Right cardiac atrium (tissue), 5 donors: ENCODE measurements at regions not wholly inside any gene's neighbourhood (a gene's known extent, or its start where the extent isn't known, plus 50 kb on each side); places are given as distances from the start of the nearest gene placed in this dataset.
"Not testable (repeated sequence)": the region's sequence is repeated elsewhere in the genome, so short reads cannot be mapped to it uniquely, and the experiment has no call there.

Experiments
- ATAC-seq, 2 donors: fragments of 200-7000 bp; cut with Tn5 transposase; one replicate each; pipeline versions ENCODE4 v1.8.0 to v1.9.1; 2020; ENCODE audit warnings: moderate library complexity in 2 of 2, mild to moderate bottlenecking in 1 of 2
- DNase-seq, 3 donors: peaks; one replicate each; pipeline ENCODE4 v3.0.0-alpha.2; 2020
- H3K27ac ChIP-seq: one replicate; pipeline ENCODE4 v1.5.1; 2013; ENCODE audit warnings: mild to moderate bottlenecking, low read length, control low read depth, moderate library complexity
- H3K27me3 ChIP-seq: one replicate; pipeline ENCODE4 v1.6.1; 2013; ENCODE audit not compliant: control insufficient read depth, insufficient read depth
- H3K4me1 ChIP-seq: one replicate; pipeline ENCODE4 v1.6.1; 2013; ENCODE audit warnings: low read length; ENCODE audit not compliant: control insufficient read depth, insufficient read depth
- H3K4me3 ChIP-seq: one replicate; pipeline ENCODE4 v1.5.1; 2013; ENCODE audit warnings: low read length, control low read depth
- H3K9me3 ChIP-seq: one replicate; pipeline ENCODE4 v1.6.1; 2013; ENCODE audit warnings: low read length; ENCODE audit not compliant: control insufficient read depth
- WGBS: extraction: QIAGEN DNeasy Blood & Tissue Kit; methylation state at CpG from one replicate; pipeline ENCODE4 v1.1.7; 2013; 5-methylcytosine and 5-hydroxymethylcytosine counted together
- intact Hi-C, 4 donors: fragments of 100-400 bp; cut with DNase I; formaldehyde crosslinking; loops; one replicate each; pipeline versions ENCODE4 v1.11.0 to v1.14.0; 2022 to 2023
- donor health status: healthy with polysubstance abuse.
- donor health status: DM: no; HTN: yes; CAD: no.
- donor health status: DM: no; HTN: no; CAD: no.
- donor health status: DM: no; HTN: yes; CAD: no; lungs with severe emphysema.
- donor health status: DM: yes; HTN: yes; CAD: no.

- H3K9me3 ChIP-seq, result no peaks in the 10 kb centered on the region
- DNase-seq (no peak), ATAC-seq (no peak)
- intact Hi-C loops, result no loop called here
- H3K27ac ChIP-seq, result no peak overlapping the region
- H3K27me3 ChIP-seq, result no peaks in the 10 kb centered on the region
- 58% methylated on average over 6 of the region's 6 CpGs for WGBS
- no peak overlapping the region for H3K4me3 ChIP-seq
- no peaks in the 10 kb centered on the region for H3K4me1 ChIP-seq
Observed at GRCh38 chr1:38777464-38777957, 82.1 kb downstream of the RRAGC start.

DNA sequence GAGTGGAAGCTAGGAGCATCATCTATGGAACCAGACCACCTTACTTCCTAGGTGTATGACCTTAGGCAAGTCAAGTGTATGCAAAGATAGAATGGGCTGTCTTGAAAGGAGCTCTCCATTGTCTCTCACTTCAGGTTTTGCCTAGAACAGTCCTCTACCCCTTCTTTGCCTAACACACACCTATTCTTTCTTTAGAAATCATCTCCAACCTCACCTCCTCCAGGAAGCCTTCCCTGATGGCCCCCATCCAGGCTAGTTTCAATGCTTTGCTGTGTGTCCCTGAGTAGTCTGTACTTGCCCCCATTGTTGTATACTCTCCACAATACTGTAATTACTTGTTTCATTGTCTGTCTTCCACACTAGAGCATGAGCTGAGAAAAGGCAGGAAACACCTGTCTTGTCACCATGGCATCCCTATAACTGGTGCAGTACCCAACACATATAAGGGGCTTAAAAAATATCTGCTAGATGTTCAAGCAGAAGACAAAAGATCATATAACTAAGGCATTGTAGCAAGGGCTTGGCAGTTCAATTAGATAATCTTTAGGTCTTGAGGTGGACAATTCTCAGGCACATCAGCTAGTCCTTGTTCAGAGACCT is 83.0 kb downstream of the RRAGC start:
- DNase-seq (no peak), ATAC-seq (no peak)
- Histone ChIP-seq H3K9me3 (no peaks in the 10 kb centered on the region), H3K4me3 (no peak overlapping the region), H3K4me1 (no peaks in the 10 kb centered on the region), H3K27ac (no peak overlapping the region), H3K27me3 (no peaks in the 10 kb centered on the region)
- intact Hi-C loops, result no loop called here

DNA sequence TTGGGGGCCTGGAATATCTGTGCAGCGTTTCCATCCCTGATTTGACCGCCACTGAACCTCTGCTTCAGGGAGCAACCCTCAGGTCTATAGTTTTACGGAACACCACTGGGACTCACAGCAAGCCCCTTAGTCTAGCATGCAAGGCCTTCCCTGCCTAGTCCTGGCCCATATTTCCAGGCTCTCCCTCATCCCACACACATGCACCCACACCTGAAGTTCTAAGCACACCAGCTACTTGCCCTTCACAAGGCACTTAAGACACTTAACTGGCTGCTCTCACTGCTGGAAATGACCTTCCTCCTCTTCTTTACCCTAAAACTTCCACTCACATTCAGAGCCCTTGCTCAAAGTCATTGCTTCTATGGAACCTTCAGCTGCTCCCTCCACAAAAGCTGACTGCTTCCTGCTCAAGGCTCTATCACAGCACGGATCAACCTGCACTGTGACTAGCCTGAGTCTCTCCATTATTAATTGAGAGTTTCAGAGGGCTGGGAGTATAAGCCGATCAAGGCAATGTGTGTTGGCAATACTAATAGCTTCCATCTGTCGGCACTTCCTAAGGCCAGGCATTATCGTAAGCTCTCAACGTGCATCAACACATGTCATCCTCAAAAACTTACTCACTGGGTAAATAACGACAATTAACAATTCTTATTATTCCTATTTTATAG is 84.3 kb downstream of the RRAGC start:
- H3K4me3 ChIP-seq, result no peak overlapping the region
- intact Hi-C loops, result no loop called here
- no peaks in the 10 kb centered on the region for H3K9me3 ChIP-seq
- DNase-seq (no peak), ATAC-seq (no peak)
- H3K27ac ChIP-seq, result no peak overlapping the region
- WGBS, result 85% methylated on average over 9 of the region's 9 CpGs
- no peaks in the 10 kb centered on the region for H3K27me3 ChIP-seq
- H3K4me1 ChIP-seq, result no peaks in the 10 kb centered on the region

DNA sequence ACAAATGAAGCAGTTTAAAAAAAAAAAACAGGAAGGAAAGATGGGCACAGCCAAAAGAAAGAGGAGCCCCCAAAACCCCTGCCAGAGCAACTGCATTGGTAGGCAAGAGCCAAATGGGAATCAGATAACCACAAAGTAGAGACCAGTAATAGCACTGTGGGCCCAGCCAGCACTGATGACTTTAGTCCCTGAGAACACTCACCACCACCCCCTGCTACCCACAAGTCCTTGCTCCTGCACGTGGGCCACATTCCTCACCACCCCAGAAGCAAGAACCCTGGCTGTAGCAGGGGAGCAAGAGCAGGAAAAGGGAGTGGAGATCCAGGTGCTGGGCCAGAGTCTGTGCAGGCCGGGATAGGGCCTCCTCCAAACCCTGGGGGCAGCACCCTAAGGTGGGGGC is 86.1 kb downstream of the RRAGC start:
- Histone ChIP-seq H3K4me3 (no peak overlapping the region), H3K27me3 (no peaks in the 10 kb centered on the region), H3K4me1 (no peaks in the 10 kb centered on the region), H3K9me3 (no peaks in the 10 kb centered on the region), H3K27ac (no peak overlapping the region)
- DNase-seq, result no peak
- 57% methylated on average over 2 of the region's 2 CpGs for WGBS
- intact Hi-C loops, result no loop called here
- ATAC-seq, result no peak

DNA sequence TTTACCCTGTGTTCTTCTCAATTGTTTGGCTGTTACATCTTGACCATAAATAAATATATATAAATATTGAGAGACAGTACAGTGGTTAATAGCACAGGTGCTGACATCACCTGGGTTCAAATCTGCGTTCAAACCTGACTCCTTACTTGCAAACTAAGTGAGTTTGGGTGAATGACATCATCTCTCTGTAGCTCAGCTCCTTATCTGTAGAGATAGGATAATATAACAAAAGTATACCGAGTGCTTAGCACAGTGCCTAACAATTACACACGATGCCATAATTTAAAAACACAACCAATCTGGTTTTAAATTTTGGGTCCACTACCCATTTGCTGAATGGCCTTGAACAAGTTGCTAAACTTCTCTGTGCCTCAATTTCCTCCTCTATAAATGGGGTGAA is 86.6 kb downstream of the RRAGC start:
- H3K4me1 ChIP-seq, result no peaks in the 10 kb centered on the region
- H3K4me3 ChIP-seq, result no peak overlapping the region
- intact Hi-C loops, result no loop called here
- no peak overlapping the region for H3K27ac ChIP-seq
- ATAC-seq, result no peak
- DNase-seq, result no peak
- H3K27me3 ChIP-seq, result no peaks in the 10 kb centered on the region
- no peaks in the 10 kb centered on the region for H3K9me3 ChIP-seq
- WGBS, result 47% methylated on average over 3 of the region's 3 CpGs

DNA sequence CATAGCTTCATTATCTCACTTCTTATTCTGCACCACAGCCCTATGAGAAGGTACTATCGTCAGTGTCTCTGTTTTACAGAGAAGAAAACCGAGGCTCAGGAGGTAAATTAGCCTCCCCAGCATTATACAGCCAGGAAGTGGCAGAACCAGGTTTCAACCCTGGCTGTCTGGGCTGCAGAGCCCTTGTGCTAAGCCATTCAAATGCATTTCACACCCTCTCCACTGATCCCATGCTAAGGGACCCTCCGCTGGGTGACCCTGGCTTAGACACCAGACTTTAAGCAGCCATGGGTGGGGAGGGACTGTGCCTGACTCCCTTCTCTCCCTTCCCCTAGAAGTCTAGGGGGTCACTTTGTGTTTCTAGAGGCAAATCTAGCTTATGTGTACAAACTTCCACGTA is 87.5 kb downstream of the RRAGC start:
- Histone ChIP-seq H3K9me3 (no peaks in the 10 kb centered on the region), H3K27ac (no peak overlapping the region), H3K27me3 (no peaks in the 10 kb centered on the region), H3K4me1 (no peaks in the 10 kb centered on the region), H3K4me3 (no peak overlapping the region)
- intact Hi-C loops, result no loop called here
- DNase-seq, result no peak
- no peak for ATAC-seq
- 48% methylated on average over 4 of the region's 4 CpGs for WGBS

DNA sequence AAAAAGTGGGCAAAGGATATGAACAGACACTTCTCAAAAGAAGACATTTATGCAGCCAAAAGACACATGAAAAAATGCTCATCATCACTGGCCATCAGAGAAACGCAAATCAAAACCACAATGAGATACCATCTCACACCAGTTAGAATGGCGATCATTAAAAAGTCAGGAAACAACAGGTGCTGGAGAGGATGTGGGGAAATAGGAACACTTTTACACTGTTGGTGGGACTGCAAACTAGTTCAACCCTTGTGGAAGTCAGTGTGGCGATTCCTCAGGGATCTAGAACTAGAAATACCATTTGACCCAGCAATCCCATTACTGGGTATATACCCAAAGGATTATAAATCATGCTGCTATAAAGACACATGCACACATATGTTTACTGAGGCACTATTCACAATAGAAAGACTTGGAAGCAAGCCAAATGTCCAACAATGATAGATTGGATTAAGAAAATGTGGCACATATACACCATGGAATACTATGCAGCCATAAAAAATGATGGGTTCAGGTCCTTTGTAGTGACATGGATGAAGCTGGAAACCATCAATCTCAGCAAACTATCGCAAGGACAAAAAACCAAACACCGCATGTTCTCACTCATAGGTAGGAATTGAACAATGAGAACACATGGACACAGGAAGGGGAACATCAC is 88.9 kb downstream of the RRAGC start:
- H3K27me3 ChIP-seq, H3K9me3 ChIP-seq, H3K4me1 ChIP-seq, intact Hi-C loops, H3K4me3 ChIP-seq, H3K27ac ChIP-seq, ATAC-seq, DNase-seq: not testable (repeated sequence)
- WGBS, result 92% methylated on average over 3 of the region's 5 CpGs

DNA sequence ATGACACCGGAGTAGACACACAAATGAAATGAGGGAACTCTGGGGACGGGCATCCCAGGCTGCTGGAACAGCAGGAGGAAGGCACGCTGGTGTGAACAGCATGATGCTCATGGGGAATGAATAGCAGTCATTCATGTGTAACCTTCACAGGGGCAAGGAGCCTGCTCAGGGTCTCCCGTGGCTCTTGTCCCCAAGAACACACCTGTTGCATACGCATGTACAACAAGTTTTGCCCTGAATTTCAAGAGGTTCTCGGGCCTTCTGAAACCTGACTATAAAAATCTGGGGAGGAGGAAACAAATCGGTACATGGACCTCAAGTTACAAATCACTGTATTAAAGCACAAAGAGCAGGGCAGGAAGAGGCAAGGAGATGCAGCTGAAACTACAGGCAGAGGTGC is 93.4 kb downstream of the RRAGC start:
- 72% methylated on average over 7 of the region's 7 CpGs for WGBS
- intact Hi-C loops, result no loop called here
- Histone ChIP-seq H3K27ac (no peak overlapping the region), H3K4me3 (no peak overlapping the region), H3K9me3 (no peaks in the 10 kb centered on the region), H3K4me1 (no peaks in the 10 kb centered on the region), H3K27me3 (no peaks in the 10 kb centered on the region)
- DNase-seq (no peak), ATAC-seq (no peak)

GRCh38 chr1:38763121-38763520 is 96.5 kb downstream of the RRAGC start:
- H3K9me3 ChIP-seq, result no peaks in the 10 kb centered on the region
- intact Hi-C loops, result no loop called here
- H3K4me3 ChIP-seq, result no peak overlapping the region
- no peaks in the 10 kb centered on the region for H3K4me1 ChIP-seq
- DNase-seq (no peak), ATAC-seq (no peak)
- WGBS, result 75% methylated on average over 6 of the region's 6 CpGs
- H3K27me3 ChIP-seq, result no peaks in the 10 kb centered on the region
- no peak overlapping the region for H3K27ac ChIP-seq

DNA sequence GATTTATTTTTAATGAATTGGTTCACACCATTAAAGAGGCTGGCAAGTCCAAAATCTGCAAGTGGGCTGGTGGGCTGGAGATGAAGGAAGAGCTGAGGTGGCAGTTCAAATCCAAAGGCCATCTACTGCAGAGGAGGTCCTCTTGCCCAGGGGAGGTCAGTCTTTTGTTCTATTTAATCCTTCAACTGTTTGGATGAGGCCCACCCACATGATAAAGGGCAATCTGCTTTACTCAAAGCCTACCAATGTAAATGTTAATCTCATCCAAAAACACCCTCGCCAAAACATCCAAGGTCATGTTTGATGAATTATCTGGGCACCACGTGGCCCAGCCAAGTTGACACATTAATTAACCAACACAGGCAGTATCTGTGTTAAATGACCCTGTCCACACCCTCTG is 99.0 kb downstream of the RRAGC start:
- intact Hi-C loops, result no loop called here
- no peak for DNase-seq
- no peak overlapping the region for H3K4me3 ChIP-seq
- no peaks in the 10 kb centered on the region for H3K4me1 ChIP-seq
- ATAC-seq, result no peak
- H3K27me3 ChIP-seq, result no peaks in the 10 kb centered on the region
- H3K27ac ChIP-seq, result no peak overlapping the region
- WGBS, result 73% methylated on average over 2 of the region's 2 CpGs
- H3K9me3 ChIP-seq, result no peaks in the 10 kb centered on the region

GRCh38 chr1:38758820-38759219 is 100.8 kb downstream of the RRAGC start:
- no peaks in the 10 kb centered on the region for H3K27me3 ChIP-seq
- no peaks in the 10 kb centered on the region for H3K4me1 ChIP-seq
- intact Hi-C loops, result no loop called here
- DNase-seq (no peak), ATAC-seq (no peak)
- H3K4me3 ChIP-seq, result no peak overlapping the region
- WGBS, result 24% methylated on average over 5 of the region's 5 CpGs
- no peak overlapping the region for H3K27ac ChIP-seq
- no peaks in the 10 kb centered on the region for H3K9me3 ChIP-seq
